Left ventricle myocardium inferior (tissue), 1 donor: ENCODE measurements at regions not wholly inside any gene's neighbourhood (a gene's known extent, or its start where the extent isn't known, plus 50 kb on each side); places are given as distances from the start of the nearest gene placed in this dataset.

Source experiments
- DNase-seq: peaks from one replicate; pipeline ENCODE4 v3.0.0-alpha.2; 2020
- H3K27ac ChIP-seq: fragments of 200-600 bp; replicated peaks from 2 replicates; pipeline ENCODE4 v1.8.0; 2021
- H3K27me3 ChIP-seq: fragments of 200-600 bp; 2 replicates; pipeline ENCODE4 v1.8.0; 2021; ENCODE audit warnings: low read depth
- H3K36me3 ChIP-seq: fragments of 200-600 bp; 2 replicates; pipeline ENCODE4 v1.8.0; 2021
- H3K4me1 ChIP-seq: fragments of 200-600 bp; 2 replicates; pipeline ENCODE4 v1.8.0; 2021
- H3K4me3 ChIP-seq: fragments of 200-600 bp; 2 replicates; pipeline ENCODE4 v1.8.0; 2021; ENCODE audit warnings: mild to moderate bottlenecking, moderate library complexity
- H3K9me3 ChIP-seq: fragments of 200-600 bp; replicated peaks from 2 replicates; pipeline ENCODE4 v1.8.0; 2021
- CTCF ChIP-seq: fragments of 200-600 bp; IDR thresholded peaks from 2 replicates; pipeline ENCODE4 v1.8.0; 2021; ENCODE audit warnings: antibody characterized with exemption, mild to moderate bottlenecking, borderline replicate concordance
- intact Hi-C: fragments of 100-400 bp; cut with micrococcal nuclease; formaldehyde crosslinking; loops from one replicate; pipeline ENCODE4 v1.11.0; 2022
- donor health status: DM: no; HTN: yes; CAD: no; lungs with severe emphysema.

GRCh38 chr5:109923205-109923604, 233.5 kb downstream of the MAN2A1 start:
- intact Hi-C loops, result no loop called here
- H3K4me3 ChIP-seq, result no peak overlapping the region
- H3K4me1 ChIP-seq, result peaks cover 16% of the 10 kb centered on the region
- no peaks in the 10 kb centered on the region for H3K36me3 ChIP-seq
- TF ChIP-seq CTCF, result no peak
- no peaks in the 10 kb centered on the region for H3K9me3 ChIP-seq
- no peak for DNase-seq
- H3K27me3 ChIP-seq, result peaks cover 25% of the 10 kb centered on the region
- no peak overlapping the region for H3K27ac ChIP-seq

GRCh38 chr5:109924237-109925107, 234.7 kb downstream of the MAN2A1 start:
- no peaks in the 10 kb centered on the region for H3K36me3 ChIP-seq
- H3K4me3 ChIP-seq, result no peak overlapping the region
- peaks cover 16% of the 10 kb centered on the region for H3K4me1 ChIP-seq
- intact Hi-C loops, result no loop called here
- H3K9me3 ChIP-seq, result no peaks in the 10 kb centered on the region
- no peak for TF ChIP-seq CTCF
- peaks cover 29% of the 10 kb centered on the region for H3K27me3 ChIP-seq
- no peak overlapping the region for H3K27ac ChIP-seq
- no peak for DNase-seq

GRCh38 chr5:109927639-109928038, 237.9 kb downstream of the MAN2A1 start:
- Histone ChIP-seq H3K4me1 (peaks cover 2% of the 10 kb centered on the region), H3K4me3 (no peak overlapping the region), H3K36me3 (no peaks in the 10 kb centered on the region), H3K9me3 (no peaks in the 10 kb centered on the region), H3K27ac (no peak overlapping the region), H3K27me3 (peaks cover 51% of the 10 kb centered on the region)
- intact Hi-C loops, result no loop called here
- DNase-seq, result no peak
- no peak for TF ChIP-seq CTCF

GRCh38 chr5:109928046-109928445, 238.3 kb downstream of the MAN2A1 start:
- Histone ChIP-seq H3K27ac (no peak overlapping the region), H3K36me3 (no peaks in the 10 kb centered on the region), H3K27me3 (peaks cover 51% of the 10 kb centered on the region), H3K4me3 (no peak overlapping the region), H3K9me3 (no peaks in the 10 kb centered on the region), H3K4me1 (no peaks in the 10 kb centered on the region)
- TF ChIP-seq CTCF, result no peak
- DNase-seq, result no peak
- intact Hi-C loops, result no loop called here

- H3K4me3 ChIP-seq, result no peak overlapping the region
- no peaks in the 10 kb centered on the region for H3K36me3 ChIP-seq
- H3K27ac ChIP-seq, result no peak overlapping the region
- intact Hi-C loops, result no loop called here
- H3K9me3 ChIP-seq, result no peaks in the 10 kb centered on the region
- TF ChIP-seq CTCF, result no peak
- H3K27me3 ChIP-seq, result peaks cover 56% of the 10 kb centered on the region
- H3K4me1 ChIP-seq, result no peaks in the 10 kb centered on the region
- DNase-seq, result no peak
Observed at GRCh38 chr5:109928811-109929210, 239.1 kb downstream of the MAN2A1 start.
